ENCODE measurements at regions not wholly inside any gene's neighbourhood (a gene's known extent, or its start where the extent isn't known, plus 50 kb on each side); places are given as distances from the start of the nearest gene placed in this dataset.

DNA sequence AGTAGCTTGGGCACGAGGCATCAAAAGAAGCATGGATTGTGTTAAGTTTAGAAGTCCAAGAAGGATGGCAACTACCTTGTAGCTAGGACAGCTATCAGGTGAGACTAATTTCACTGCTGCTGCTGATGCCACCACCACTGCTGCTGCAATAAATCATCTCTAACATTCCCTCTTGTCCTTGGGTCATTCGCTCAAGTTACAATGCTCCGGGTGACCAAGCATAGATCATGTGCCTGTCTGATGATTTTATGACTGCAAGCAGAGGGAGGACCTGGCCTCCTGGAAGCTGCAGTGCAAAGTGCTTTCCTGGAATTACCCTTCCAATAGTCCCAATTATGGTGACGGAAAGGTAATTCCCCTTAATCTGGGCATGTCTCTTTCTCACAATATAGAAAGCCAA is 334.4 kb downstream of the PRELID2 start:
- TF ChIP-seq, protein P1, sequence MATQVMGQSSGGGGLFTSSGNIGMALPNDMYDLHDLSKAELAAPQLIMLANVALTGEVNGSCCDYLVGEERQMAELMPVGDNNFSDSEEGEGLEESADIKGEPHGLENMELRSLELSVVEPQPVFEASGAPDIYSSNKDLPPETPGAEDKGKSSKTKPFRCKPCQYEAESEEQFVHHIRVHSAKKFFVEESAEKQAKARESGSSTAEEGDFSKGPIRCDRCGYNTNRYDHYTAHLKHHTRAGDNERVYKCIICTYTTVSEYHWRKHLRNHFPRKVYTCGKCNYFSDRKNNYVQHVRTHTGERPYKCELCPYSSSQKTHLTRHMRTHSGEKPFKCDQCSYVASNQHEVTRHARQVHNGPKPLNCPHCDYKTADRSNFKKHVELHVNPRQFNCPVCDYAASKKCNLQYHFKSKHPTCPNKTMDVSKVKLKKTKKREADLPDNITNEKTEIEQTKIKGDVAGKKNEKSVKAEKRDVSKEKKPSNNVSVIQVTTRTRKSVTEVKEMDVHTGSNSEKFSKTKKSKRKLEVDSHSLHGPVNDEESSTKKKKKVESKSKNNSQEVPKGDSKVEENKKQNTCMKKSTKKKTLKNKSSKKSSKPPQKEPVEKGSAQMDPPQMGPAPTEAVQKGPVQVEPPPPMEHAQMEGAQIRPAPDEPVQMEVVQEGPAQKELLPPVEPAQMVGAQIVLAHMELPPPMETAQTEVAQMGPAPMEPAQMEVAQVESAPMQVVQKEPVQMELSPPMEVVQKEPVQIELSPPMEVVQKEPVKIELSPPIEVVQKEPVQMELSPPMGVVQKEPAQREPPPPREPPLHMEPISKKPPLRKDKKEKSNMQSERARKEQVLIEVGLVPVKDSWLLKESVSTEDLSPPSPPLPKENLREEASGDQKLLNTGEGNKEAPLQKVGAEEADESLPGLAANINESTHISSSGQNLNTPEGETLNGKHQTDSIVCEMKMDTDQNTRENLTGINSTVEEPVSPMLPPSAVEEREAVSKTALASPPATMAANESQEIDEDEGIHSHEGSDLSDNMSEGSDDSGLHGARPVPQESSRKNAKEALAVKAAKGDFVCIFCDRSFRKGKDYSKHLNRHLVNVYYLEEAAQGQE (IDR thresholded peaks at IDR 0.05; ENCODE audit: insufficient read depth in 1 of 2, low read depth in 2 of 2, low read length in 2 of 2) = no peak
- TF ChIP-seq FOXP2 (optimal IDR thresholded peaks at IDR 0.05; ENCODE audit: borderline replicate concordance, extremely low read depth, extremely low read length, insufficient read depth) (no peak), TAF1 (IDR thresholded peaks at IDR 0.05; ENCODE audit: borderline replicate concordance, insufficient read depth, low read length) (no peak), SIN3A (IDR thresholded peaks at IDR 0.05; ENCODE audit: borderline replicate concordance, insufficient read depth, low read length) (no peak), POLR2AphosphoS5 (IDR thresholded peaks at IDR 0.05; ENCODE audit: low read depth, low read length) (no peak)

DNA sequence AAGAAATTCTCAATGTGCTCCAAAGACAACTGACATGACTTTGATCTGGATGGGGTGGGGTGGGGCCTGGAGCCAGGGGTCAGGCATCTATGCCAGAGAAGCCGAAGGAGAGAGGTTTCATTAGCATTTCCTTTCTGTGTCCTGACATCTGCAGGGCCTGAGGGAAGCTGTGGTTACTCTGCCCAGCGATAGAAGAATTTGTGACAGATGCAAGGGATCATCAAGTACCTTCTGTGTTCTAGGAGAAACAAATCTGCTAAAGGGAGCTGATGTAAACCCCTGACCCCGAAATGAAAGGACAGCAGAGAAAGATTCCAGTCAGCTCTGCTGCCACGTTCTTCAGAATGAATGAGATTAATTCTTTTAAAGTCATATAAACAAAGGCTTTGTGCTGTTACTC is 335.7 kb downstream of the PRELID2 start:
- TF ChIP-seq, protein P1 (IDR thresholded peaks at IDR 0.05; ENCODE audit: insufficient read depth in 1 of 2, low read depth in 2 of 2, low read length in 2 of 2) = no peak
- no peak for TF ChIP-seq POLR2AphosphoS5 (IDR thresholded peaks at IDR 0.05; ENCODE audit: low read depth, low read length)
- TF ChIP-seq SIN3A (IDR thresholded peaks at IDR 0.05; ENCODE audit: borderline replicate concordance, insufficient read depth, low read length) = no peak
- no peak for TF ChIP-seq FOXP2 (optimal IDR thresholded peaks at IDR 0.05; ENCODE audit: borderline replicate concordance, extremely low read depth, extremely low read length, insufficient read depth)
- no peak for TF ChIP-seq TAF1 (IDR thresholded peaks at IDR 0.05; ENCODE audit: borderline replicate concordance, insufficient read depth, low read length)

DNA sequence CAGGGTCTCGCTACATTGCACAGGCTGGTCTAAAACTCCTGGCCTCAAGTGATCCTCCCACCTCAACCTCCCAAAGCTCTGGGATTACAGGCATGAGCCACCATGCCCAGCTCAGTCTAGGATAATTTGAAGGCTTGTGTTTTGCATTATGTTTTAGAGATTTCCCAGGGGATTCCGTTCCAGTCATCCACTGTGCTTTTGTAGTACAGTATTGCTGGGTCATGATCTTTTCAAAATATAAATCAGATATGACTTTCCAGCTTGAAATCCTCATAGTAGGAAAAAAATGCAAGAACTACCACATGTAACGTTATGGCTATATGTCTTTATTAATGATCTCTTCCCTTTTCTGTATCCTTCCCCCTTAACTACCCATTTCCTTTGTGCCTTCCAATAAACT is 338.1 kb downstream of the PRELID2 start:
- TF ChIP-seq TAF1 (IDR thresholded peaks at IDR 0.05; ENCODE audit: borderline replicate concordance, insufficient read depth, low read length) (no peak), POLR2AphosphoS5 (IDR thresholded peaks at IDR 0.05; ENCODE audit: low read depth, low read length) (no peak), SIN3A (IDR thresholded peaks at IDR 0.05; ENCODE audit: borderline replicate concordance, insufficient read depth, low read length) (no peak), FOXP2 (optimal IDR thresholded peaks at IDR 0.05; ENCODE audit: borderline replicate concordance, extremely low read depth, extremely low read length, insufficient read depth) (no peak)
- TF ChIP-seq, protein P1 (IDR thresholded peaks at IDR 0.05; ENCODE audit: insufficient read depth in 1 of 2, low read depth in 2 of 2, low read length in 2 of 2) = no peak

DNA sequence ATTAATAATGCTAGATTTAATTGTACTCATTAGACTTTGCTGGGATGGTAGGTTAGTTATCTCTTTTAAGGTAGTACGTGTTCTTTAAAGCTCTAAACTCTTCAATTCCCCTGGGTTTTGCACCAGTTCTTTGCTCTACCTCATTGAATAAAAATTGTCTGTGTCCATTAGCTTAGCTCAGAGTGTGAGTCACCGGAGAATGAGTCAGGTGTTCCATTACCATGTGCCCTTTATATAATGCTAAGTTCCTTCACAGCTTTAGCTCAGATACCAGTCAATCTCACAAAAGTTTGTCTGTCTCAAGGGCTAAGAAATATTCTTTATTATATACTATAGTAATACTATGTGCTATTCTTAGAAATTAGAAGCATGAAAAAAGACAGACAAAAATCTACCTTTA is 339.4 kb downstream of the PRELID2 start:
- TF ChIP-seq, protein P1 (IDR thresholded peaks at IDR 0.05; ENCODE audit: insufficient read depth in 1 of 2, low read depth in 2 of 2, low read length in 2 of 2) = no peak
- TF ChIP-seq FOXP2 (optimal IDR thresholded peaks at IDR 0.05; ENCODE audit: borderline replicate concordance, extremely low read depth, extremely low read length, insufficient read depth) = no peak
- no peak for TF ChIP-seq TAF1 (IDR thresholded peaks at IDR 0.05; ENCODE audit: borderline replicate concordance, insufficient read depth, low read length)
- TF ChIP-seq SIN3A (IDR thresholded peaks at IDR 0.05; ENCODE audit: borderline replicate concordance, insufficient read depth, low read length) = no peak

DNA sequence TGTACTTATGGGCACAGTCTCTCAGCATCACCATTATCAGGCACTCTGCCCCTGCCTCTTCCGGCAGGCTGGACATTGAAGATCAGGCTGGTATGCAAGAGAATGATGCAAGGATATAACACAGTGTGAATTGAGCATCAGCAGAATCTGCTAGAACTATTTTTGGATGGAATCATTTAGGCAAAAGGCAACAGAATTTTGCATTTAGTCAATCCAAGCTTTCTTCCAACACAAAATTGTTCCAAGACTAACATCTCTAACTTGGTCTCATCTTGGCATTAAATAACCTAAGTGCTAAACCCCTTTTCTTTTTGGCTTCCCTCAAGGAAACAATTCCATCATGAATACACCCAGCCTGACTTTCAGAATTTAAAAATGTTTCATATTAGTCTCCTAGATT is 339.9 kb downstream of the PRELID2 start:
- TF ChIP-seq TAF1 (IDR thresholded peaks at IDR 0.05; ENCODE audit: borderline replicate concordance, insufficient read depth, low read length) (no peak), FOXP2 (optimal IDR thresholded peaks at IDR 0.05; ENCODE audit: borderline replicate concordance, extremely low read depth, extremely low read length, insufficient read depth) (no peak), POLR2AphosphoS5 (IDR thresholded peaks at IDR 0.05; ENCODE audit: low read depth, low read length) (no peak), SIN3A (IDR thresholded peaks at IDR 0.05; ENCODE audit: borderline replicate concordance, insufficient read depth, low read length) (no peak)
- TF ChIP-seq, protein P1 (IDR thresholded peaks at IDR 0.05; ENCODE audit: insufficient read depth in 1 of 2, low read depth in 2 of 2, low read length in 2 of 2) = no peak
